ENCODE measurements at regions not wholly inside any gene's neighbourhood (a gene's known extent, or its start where the extent isn't known, plus 50 kb on each side); places are given as distances from the start of the nearest gene placed in this dataset.

GRCh38 chrX:141405486-141405852, 163.2 kb upstream of the SPANXC start:
- Histone ChIP-seq H3K4me3 (no peak overlapping the region), H3K27me3 (peaks cover 0 to 4% (median 0%) of the 10 kb centered on the region in 3 donors), H3K27ac (no peak overlapping the region), H3K4me1 (no peaks in the 10 kb centered on the region), H3K9me3 (no peaks in the 10 kb centered on the region), H3K36me3 (no peaks in the 10 kb centered on the region)
- WGBS, 5 donors: 38 to 97% (median 86%) methylated on average over 1 of the region's 1 CpG
- TF ChIP-seq CTCF (IDR thresholded peaks at IDR 0.05) (no peak), EP300 (IDR thresholded peaks at IDR 0.05) (no peak), POLR2AphosphoS5 (IDR thresholded peaks at IDR 0.05) (no peak), POLR2A (IDR thresholded peaks at IDR 0.05) (no peak)
- no peak for DNase-seq
- intact Hi-C loops (cut with DNase I; ENCODE audit: low total_unique reads): no loop called here

- no peak overlapping the region for H3K27ac ChIP-seq
- no peak overlapping the region for H3K4me3 ChIP-seq
- H3K27me3 ChIP-seq: peaks cover 0 to 4% (median 0%) of the 10 kb centered on the region in 3 donors
- no peaks in the 10 kb centered on the region for H3K9me3 ChIP-seq
- 25 to 62% (median 56%) methylated on average over 2 to 7 of the region's 7 CpGs for WGBS, 5 donors
- no peaks in the 10 kb centered on the region for H3K36me3 ChIP-seq
- H3K4me1 ChIP-seq: no peaks in the 10 kb centered on the region
- TF ChIP-seq POLR2A (IDR thresholded peaks at IDR 0.05) (no peak), EP300 (IDR thresholded peaks at IDR 0.05) (no peak), POLR2AphosphoS5 (IDR thresholded peaks at IDR 0.05) (no peak), CTCF (IDR thresholded peaks at IDR 0.05) (no peak)
- intact Hi-C loops (cut with DNase I; ENCODE audit: low total_unique reads): no loop called here
- no peak for DNase-seq
These were observed 160.7 kb upstream of the SPANXC start for GRCh38 chrX:141402897-141403610.

- TF ChIP-seq EP300 (IDR thresholded peaks at IDR 0.05) (no peak), CTCF (IDR thresholded peaks at IDR 0.05) (no peak), POLR2A (IDR thresholded peaks at IDR 0.05) (no peak), POLR2AphosphoS5 (IDR thresholded peaks at IDR 0.05) (no peak)
- intact Hi-C loops (cut with DNase I; ENCODE audit: low total_unique reads): no loop called here
- Histone ChIP-seq H3K27ac (no peak overlapping the region), H3K4me1 (no peaks in the 10 kb centered on the region), H3K4me3 (no peak overlapping the region), H3K9me3 (no peaks in the 10 kb centered on the region), H3K36me3 (no peaks in the 10 kb centered on the region), H3K27me3 (no peaks in the 10 kb centered on the region)
- no peak for DNase-seq
- WGBS, 5 donors: 47 to 62% (median 50%) methylated on average over 1 of the region's 1 CpG
These were observed 154.2 kb upstream of the SPANXC start for GRCh38 chrX:141396536-141396935.

GRCh38 chrX:141375011-141375760, 132.9 kb upstream of the SPANXC start:
- H3K27me3 ChIP-seq: no peaks in the 10 kb centered on the region
- H3K27ac ChIP-seq: no peak overlapping the region
- H3K36me3 ChIP-seq: no peaks in the 10 kb centered on the region
- no peak for TF ChIP-seq POLR2A (IDR thresholded peaks at IDR 0.05)
- TF ChIP-seq POLR2AphosphoS5 (IDR thresholded peaks at IDR 0.05): no peak
- no peak for TF ChIP-seq CTCF (IDR thresholded peaks at IDR 0.05)
- no peak for TF ChIP-seq EP300 (IDR thresholded peaks at IDR 0.05)
- DNase-seq: no peak
- 43 to 76% (median 61%) methylated on average over 2 of the region's 2 CpGs for WGBS, 5 donors
- H3K9me3 ChIP-seq: no peaks in the 10 kb centered on the region
- intact Hi-C loops (cut with DNase I; ENCODE audit: low total_unique reads): no loop called here
- H3K4me3 ChIP-seq: no peak overlapping the region
- H3K4me1 ChIP-seq: no peaks in the 10 kb centered on the region
